HG03064 (cell line): ENCODE measurements at regions not wholly inside any gene's neighbourhood (a gene's known extent, or its start where the extent isn't known, plus 50 kb on each side); places are given as distances from the start of the nearest gene placed in this dataset.
"Not testable (repeated sequence)": the region's sequence is repeated elsewhere in the genome, so short reads cannot be mapped to it uniquely, and the experiment has no call there.

Experiments used
- ATAC-seq: cut with Tn5 transposase; IDR thresholded peaks from one replicate; pipeline ENCODE4 v1.9.1; 2021; ENCODE audit warnings: low read depth; ENCODE audit not compliant: unreplicated experiment

DNA sequence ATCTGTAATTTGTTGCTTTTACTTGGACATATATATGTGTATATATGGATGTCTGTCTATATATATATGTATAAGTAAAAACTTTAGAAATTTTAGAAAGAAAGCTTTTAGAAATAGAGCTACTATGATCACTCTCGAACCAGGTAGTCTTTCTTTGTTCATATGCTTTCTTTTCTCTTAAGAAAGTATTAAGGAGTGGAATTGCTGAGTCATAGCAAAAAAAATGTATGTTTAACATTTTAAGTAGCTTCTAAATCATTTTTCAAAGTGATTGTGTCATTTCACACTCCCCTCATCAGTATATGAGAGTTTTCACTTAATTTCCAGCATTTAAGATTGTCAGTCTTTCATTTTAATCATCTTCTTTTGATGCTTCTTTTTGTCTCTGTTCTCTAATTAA is 447.9 kb upstream of the TECRL start:
- no peak for ATAC-seq

DNA sequence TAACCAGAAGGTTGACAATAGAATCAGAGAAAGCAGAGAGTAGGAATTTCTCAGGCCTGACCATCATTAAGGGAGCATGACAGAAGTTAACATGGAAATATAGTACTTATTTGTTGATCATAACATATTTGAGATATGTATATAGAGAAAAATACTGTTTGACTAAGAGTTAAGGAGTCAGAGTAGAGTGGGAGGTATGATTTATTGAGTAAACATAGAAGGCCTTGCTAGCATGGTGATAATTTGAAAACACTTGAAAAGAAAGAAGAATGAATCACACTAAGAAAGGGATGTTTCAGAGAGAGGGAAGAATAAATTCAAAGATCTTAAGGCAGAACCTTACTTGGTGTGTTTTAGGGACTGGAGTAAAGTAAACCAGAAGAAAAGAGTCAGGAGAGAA is 437.2 kb upstream of the TECRL start:
- no peak for ATAC-seq

DNA sequence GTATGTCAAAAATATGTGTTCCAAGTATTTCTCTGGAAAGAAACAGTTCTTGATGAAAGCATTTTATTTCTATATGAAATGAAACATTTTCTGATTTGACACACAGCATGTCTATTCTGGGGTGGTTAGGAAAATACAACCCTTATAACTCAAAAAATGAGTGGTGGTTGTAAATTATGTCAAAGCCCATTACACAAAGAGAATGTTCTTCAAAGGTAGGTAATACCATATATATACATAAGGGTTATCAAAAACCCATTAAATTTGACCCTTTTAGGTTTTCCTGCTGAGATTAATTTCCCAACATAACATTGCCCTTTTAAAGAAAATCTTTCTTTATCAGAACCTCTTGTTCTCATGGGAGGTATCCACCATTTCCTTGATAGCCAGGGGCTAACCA is 420.5 kb upstream of the TECRL start:
- ATAC-seq = no peak

DNA sequence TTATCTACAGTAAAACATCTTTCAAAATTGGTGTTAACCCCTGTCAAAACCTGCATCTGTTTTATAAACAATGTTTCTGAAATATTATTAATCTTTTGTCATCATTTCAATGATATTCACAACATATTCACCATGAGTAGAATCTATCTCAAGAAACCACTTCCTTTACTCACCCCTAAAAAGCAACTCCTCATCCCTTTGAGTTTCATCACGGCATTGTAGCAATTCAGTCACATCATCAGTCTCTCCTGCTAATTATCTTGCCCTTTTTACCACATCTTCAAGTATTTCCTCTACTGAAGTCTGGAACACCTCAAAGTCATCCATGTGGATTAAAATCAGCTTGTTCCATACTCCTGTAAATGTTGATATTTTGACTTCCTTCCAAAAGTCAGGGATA is 415.3 kb upstream of the TECRL start:
- no peak for ATAC-seq

DNA sequence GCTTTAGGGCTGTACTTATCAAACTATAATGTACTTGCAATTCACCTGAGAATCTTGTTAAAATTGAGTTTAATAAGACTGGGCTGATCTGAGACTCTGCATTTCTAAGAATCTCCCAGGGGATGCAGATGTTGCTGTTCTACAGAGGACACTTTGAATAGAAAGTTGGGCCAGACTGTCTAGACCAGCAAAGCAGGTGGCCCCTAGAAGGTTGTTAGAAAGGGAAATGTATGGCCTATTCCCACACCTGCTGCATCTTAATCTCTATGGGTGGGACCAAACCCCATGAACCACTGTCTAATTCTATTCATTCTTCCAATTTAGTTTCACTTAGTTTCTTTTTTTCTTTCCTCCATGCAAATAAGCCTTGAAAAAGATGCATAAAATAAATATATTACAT is 413.2 kb upstream of the TECRL start:
- ATAC-seq = no peak

DNA sequence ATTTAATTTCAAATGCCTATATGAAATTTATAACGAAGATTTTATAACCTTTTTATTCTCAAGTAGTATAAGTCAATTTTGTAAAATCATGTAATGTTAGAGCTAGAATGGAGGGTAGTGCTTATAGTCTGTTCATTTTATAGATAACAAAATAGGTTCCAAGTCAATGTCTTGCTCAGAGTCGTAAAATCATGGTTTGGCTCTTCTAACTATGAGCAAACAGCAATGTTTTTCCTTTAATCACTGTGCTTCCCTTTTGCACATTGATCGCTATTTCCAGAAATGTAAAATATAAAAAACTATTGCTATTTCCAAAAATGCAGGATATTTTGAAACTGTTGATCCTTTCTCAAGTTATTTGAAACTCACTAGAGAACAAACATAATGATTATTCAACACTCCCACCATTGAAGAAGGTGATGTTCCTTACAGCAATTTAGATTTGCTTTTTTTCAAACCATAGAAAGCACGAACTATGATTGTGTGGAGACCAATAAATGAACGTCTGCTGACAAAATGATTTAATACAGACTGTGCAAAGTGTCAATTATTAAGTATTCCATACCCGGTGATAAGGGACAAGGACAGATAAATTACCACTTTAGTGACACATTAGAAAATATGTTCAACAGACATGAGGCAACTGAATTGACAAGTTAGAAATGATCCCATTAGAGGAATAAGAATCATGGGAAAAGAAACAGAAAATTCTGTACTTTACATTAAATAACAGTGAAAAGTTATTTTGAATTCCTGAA is 412.1 kb upstream of the TECRL start:
- no peak for ATAC-seq

DNA sequence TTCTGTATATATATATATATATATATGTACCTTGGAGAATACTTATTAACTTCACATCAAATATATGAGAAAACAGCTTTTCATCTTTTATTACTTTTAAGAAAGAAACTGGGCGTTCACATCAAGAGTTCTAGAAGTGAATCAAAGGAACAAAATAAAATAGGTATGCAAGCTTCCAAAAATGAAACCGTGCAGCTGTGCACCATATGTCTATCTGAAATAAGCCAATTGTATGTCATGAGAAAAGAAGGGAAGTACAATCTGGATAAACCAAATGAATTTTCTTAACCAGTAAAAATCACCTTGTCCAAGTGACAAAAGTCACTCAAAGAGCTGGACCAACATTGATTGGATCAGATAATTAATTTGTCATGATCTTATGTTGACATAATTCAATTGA is 405.4 kb upstream of the TECRL start:
- no peak for ATAC-seq

DNA sequence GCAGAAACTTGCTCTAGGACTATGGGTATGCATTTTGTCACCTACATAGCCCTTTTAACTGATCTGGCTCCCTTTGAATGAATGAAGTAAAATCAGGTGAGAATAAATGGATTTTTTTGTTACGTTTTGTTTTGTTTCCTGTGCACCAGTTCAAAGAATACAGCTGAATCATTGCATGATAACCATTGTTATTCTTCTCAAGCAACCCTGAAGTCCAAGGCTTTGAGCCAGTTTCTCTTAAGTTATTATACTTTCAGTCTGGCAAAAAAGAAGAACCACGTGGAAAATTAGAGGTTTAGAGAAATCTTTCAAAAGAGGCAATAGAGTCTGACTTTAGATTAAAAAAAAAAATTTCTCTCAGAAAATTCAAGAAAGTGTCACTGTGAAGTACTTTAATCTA is 398.6 kb upstream of the TECRL start:
- no peak for ATAC-seq

DNA sequence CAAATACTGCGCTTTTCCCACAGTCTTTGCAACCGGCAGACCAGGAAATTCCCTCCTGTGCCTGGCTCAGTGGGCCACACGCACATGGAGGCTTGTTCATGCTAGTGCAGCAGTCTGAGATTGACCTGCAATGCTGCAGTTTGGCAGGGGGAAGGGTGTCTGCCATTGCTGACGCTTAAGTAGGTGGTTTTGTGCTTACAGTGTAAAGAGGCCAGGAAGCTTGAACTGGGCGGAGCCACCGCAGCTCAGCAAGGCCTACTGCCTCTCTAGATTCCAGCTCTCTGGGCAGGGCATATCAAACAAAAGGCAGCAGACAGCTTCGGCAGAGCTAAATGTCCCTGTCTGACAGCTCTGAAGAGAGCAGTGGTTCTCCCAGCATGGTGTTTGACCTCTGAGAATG is 390.5 kb upstream of the TECRL start:
- no peak for ATAC-seq

DNA sequence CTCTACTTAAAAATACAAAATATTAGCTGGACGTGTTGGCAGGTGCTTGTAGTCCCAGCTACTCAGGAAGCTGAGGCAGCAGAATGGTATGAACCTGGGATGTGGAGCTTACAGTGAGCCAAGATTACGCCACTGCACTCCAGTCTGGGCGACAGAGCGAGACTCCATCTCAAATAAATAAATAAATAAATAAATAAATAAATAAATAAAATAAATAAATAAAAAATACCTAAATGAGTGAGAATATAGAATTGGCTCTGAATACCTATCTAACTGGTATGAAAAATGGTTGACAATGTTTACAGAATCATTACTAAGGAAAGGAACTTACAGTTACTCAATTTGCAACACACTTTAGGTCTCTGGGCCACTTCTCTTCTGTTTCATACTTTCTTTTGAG is 389.6 kb upstream of the TECRL start:
- not testable (repeated sequence) for ATAC-seq

DNA sequence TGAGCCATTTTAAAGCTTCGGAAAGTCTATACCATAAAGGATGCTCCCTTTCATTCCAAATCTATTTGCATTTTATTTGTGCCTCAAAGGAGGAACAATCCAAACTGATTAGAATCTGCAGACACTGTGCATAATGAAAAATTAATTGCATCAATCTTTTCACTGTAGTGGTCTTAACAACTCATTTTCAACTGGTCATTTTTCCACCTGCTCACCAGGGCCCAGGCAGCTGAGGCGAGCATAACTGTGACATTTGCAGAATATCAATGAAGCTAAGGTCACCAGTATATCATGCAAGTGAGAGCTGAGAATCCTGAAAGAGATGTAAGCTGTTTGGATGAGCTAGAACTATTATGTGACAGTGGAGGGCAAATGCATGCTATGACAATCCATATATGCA is 387.3 kb upstream of the TECRL start:
- no peak for ATAC-seq

DNA sequence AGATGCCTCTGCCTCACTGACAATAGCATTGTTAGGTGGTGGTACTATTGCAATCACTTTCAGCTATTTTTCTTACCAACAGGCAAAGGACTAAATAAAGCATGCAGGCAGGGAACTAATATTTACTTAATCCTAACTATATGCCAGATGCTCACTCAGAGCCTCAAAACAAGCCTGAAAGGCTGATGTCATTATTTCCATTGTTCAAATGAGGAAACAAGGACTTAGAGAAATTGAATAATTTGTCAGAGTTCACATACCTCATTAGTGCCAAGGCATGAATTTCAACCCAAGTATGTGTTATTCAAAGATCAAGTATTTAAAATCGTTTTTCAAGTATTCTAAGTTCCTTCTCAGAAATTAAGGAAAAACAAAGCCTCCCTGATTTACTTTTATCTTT is 374.9 kb upstream of the TECRL start:
- no peak for ATAC-seq

DNA sequence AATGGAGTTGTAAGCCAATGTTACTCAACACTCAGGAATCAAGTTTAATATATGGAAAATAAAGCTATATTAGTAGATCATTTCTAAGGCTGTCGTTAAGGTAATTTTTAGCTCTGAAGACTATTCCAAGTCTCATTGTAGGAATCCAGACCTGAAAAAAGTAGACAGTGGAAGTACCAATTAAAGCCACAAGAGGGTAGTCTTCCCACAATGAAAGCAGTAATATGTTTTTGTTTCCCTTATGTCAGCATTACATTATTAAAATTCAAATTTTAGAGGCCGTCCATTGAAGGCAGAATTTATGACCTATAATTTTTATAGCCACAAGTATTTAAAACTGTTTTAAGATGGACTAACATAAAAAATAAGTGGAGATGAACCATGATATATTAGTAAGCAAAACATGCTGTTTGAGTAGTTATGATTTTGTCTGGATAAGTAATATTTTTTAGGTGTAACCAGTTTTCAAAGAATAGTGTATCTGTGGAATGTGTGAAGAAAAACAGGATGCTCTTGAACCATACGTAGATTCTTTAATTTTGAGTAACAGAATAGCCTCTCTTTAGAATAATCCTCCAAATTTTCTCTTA is 372.6 kb upstream of the TECRL start:
- no peak for ATAC-seq

DNA sequence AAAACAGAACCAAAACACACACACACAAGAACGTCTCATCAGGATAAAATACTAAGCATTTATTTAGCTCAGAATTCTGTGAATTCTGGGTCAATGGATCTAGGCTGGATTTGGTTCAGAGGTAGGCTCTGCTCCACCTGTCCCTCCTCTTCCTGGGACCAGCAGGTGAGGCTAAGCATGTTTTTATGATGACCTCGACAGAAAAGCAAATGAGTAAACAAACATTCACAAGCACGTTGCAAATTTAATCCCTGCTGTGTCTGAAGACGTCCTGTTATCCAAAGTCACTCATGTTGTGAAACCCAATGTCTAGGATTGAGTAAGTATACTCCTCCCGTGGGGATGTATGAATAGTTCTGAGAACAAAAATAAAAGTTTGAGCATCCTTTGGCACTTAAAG is 371.4 kb upstream of the TECRL start:
- no peak for ATAC-seq

DNA sequence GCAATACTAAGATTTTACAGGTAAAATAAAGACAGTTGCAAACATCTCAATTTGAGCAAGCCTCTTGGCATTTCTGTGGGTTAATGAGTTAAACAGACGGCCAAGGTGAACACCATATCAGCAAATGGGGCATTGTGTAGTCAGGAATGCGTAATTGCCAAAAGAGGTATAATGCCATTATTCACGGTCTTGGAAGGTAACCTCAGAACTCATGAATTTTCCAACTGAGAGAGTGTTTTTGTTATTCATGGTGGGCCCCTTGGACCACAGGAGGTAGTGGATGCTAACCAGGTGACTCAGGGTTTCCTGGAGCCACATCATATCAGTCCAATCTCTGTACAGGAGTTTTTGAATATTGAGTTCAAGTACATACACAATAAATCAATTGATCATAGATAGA is 368.0 kb upstream of the TECRL start:
- ATAC-seq = no peak

DNA sequence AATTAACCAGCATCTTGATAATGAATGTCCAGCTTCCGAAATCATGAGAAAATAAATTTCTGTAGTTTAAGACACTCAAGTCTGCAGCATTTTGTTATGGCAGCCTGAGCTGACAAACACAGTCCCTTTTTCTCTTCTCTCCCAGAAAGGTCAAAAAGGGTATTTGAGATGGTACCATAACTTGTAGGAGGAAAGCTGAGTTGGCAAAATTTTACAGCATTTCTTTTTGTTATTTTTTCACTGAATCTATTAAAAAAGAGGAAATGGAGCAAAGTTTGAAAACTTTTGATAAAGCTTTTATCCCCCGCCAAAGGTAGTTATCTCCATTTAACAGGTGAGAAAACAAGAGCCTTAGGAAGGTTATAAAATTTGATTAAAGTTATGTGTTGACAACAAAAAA is 367.6 kb upstream of the TECRL start:
- ATAC-seq = no peak

DNA sequence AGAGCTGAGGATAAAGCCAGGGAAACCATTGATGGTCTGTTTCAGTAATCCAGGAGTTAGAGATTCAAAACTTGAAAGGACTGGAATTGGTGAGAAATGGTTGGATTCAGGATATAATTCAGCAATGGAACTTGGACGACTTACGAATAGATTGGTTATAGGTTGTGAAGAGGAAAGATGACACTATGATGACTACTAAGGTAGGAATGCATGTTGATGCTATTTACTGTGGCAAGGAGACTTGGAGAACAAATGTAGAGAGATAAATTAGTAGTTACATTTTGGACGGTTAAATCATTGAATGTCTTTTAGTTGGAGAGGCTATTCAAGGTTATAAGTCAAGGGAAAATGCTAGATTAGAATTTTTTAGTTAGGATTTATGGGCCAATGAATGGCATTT is 365.4 kb upstream of the TECRL start:
- no peak for ATAC-seq

DNA sequence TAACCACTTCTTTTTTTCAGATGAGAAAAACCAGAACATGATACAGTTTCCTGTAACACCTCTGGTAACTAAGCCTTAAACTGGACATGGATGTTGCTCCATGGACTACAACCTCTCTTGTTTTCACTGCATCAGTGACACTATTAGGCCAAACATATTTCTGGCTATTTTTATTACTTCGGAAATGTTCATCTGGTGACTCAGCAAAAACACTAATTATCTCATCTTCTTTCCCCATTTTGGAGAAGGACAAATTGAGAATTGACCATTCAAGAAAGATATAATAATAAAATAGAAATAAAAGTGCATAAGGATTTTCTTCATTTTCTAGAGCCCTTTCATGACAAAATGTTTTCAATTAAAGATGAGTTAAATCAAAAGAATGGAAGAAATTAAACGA is 361.9 kb upstream of the TECRL start:
- no peak for ATAC-seq

DNA sequence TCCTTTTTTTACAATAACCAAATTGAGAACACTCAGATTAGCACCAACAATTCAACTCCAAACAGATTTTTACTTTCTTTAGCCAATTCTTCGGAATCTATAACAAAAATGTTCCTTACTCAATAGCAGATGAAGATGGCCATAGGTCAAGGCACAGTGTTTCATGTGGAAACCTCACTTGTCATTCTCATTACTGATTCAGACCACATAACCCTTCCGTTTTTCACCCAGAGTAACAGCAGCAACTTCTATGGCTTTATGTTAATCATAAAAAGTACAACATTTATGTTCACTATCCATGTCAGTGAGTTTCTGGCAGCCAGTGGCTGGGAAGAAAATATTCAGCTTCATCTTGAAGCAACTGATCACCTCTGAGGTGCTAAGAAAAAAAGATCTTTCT is 358.3 kb upstream of the TECRL start:
- ATAC-seq = no peak

DNA sequence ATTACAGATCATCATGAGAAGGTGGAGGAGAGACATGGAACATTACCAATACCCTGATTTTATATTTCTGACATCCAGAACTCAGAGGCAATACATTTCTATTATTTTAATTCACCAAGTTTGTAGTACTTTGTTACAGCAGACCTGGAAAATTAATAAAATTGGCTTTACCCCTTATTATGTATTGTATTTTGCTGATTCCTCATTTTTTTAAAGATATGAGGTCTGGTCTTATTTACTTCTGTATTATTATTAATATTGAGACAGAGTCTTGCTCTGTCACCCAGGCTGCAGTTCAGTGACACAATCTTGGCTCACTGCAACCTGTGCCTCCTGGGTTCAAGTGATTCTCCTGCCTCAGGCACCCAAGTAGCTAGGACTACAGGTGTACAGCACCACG is 357.3 kb upstream of the TECRL start:
- no peak for ATAC-seq

DNA sequence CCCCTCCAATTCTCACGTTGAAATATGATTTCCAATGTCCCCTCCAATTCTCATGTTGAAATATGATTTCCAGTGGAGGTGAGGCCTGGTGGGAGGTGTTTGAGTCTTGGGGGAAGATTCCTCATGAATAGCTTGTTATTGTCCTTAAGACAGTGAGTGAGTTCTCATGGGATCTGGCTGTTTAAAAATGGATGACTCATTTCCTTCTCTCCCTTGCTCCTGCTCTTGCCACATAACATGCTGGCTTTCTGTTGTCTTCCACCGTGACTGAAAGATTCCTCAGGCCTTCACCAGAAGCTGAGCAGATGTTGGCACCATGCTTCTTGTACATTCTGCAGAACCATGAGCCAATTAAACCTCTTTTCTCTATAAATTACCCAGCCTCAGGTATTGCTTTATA is 346.8 kb upstream of the TECRL start:
- ATAC-seq = no peak

DNA sequence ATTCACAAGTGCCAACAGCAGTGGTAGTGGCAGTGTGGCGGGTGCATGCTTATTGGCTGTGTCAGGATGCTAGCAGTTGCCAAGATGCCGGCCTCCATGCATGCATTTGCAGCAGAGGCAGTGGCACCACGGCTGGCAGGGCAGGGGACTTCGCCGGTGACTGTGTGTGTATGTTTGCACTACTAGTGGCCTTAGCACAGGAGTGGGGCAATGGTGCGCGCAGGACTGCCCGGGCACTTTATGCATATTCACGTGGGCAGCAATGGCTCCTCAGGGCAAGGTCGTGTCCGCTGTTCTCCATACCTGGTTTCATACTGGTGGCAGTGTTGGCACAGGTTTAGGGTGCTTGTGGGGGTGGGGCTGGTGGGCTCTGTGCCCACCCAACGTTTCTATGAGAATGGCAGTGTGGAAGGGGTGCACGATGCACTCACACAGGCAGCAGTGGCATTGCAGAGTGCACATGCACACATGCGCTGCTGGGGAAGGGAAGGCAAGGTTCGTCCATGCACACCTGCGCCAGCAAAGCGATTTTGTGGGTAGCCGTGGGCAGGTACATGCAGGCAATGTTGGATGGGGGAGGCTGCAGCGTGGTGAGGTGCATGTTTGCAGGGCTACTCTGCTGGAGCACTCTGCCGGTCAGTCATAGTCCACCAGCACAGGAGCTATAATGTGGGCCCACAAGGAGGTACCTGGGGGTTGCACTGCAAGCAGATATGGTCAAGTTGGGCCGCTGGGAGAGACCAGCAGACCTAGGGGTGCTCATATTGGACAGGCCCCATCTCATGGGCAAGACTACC is 338.9 kb upstream of the TECRL start:
- ATAC-seq = no peak
